ENCODE measurements at regions not wholly inside any gene's neighbourhood (a gene's known extent, or its start where the extent isn't known, plus 50 kb on each side); places are given as distances from the start of the nearest gene placed in this dataset.

- TF ChIP-seq CTCF (IDR thresholded peaks at IDR 0.05; ENCODE audit: low read depth), result no peak
Measured at GRCh38 chr1:106396020-106396419, 660.5 kb upstream of the PRMT6 start.

DNA sequence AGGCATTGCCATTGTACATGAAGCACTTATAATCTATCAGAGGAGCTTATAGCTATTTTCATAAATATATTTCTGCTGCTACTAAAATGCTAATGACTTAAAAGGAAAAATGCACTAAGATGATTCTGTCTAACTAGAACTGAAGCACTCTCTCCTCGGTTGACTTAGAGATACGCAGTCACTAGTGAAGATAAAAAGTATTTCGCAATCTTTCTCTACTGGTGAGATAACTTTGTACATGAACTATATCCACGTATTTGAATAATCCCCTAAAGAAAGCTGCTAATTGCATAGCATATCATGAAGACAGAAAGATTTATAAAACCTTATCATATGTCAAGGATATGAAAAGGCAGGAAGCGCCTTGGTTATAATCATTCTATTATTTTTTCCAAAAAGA lies 658.1 kb upstream of the PRMT6 start:
- TF ChIP-seq CTCF (IDR thresholded peaks at IDR 0.05; ENCODE audit: low read depth), result no peak

DNA sequence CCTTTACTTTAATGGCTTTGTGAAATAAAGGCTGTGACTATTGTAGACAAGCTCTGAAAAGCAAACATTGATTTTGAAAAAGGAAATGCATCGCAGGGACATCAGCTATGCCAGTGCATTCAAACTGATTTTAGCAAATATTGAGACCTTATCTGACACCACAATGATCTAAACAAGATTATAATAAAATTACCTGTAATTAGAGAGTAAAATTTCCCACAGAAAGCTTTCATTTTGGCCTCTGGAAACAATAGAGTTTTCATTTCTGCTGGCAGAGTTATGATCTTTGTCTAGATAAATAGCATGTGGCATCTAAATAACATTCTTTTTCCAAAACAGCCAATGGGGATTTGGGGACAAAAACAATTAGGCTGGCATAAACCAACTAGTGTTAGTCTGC lies 650.4 kb upstream of the PRMT6 start:
- TF ChIP-seq CTCF (IDR thresholded peaks at IDR 0.05; ENCODE audit: low read depth), result no peak

DNA sequence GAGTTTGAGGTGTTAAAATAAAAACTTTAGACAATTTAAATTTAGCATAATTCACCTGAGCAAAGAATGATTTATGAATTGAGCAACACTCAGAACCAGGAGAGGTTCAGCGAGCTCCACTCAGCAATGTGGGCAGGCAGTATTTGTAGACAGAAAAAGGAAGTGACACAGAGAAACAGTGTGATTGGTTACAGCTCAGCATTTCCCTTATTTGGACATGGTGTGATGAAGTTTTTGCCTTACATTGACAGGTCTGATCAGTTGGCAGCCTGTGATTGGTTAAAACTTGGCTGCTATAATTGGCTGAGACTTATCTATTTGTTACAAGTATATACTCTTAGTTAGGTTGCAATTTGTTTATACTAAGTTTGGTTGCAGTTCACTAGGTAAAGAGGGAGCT lies 621.2 kb upstream of the PRMT6 start:
- TF ChIP-seq CTCF (IDR thresholded peaks at IDR 0.05; ENCODE audit: low read depth), result no peak

DNA sequence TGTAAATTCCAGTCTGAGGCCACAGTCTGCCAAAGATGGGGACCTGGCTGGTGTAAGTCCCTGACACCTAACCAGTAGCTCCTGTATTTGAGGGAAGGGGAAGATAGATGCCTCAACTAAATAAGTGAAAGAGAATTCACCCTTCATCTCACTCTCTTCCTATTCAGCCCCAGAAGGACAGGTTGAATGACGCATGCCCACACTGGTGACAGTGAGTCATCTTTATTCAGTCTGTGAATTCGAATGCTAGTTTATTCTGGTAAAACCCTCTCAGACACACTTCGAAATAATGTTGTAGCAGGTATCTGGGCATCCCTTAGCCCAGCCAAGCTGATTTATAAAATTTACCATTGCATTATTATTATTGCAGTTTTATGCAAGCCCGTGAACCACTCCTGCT lies 617.0 kb upstream of the PRMT6 start:
- TF ChIP-seq CTCF (IDR thresholded peaks at IDR 0.05; ENCODE audit: low read depth), result no peak

- no peak for TF ChIP-seq CTCF (IDR thresholded peaks at IDR 0.05; ENCODE audit: low read depth)
Measured at GRCh38 chr1:106447466-106447865, 609.0 kb upstream of the PRMT6 start.

GRCh38 chr1:106456832-106457231 lies 599.6 kb upstream of the PRMT6 start:
- TF ChIP-seq CTCF (IDR thresholded peaks at IDR 0.05; ENCODE audit: low read depth), result no peak

DNA sequence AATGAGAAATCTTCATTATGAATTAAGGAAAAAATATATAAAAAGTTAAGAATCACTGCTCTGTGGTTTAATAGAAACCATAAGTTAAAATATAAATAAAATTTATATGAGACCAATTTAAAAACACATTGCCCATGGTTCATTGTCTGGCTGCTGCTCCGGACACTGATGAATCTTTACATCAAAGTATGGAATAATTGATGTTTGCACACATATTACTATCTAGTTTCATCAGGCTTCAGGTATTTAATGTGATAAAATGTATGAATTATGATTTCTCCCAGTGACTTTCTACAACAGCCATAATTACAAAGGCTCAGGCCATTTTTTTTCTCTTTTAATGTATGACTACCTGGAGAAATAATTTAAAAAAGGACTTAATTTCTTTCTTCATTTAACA lies 599.1 kb upstream of the PRMT6 start:
- no peak for TF ChIP-seq CTCF (IDR thresholded peaks at IDR 0.05; ENCODE audit: low read depth)
